Sigmoid colon (tissue), 6 donors: ENCODE measurements at regions not wholly inside any gene's neighbourhood (a gene's known extent, or its start where the extent isn't known, plus 50 kb on each side); places are given as distances from the start of the nearest gene placed in this dataset.

Experiments used
- DNase-seq: peaks from one replicate; pipeline ENCODE4 v3.0.0-alpha.2; 2019
- H3K27ac ChIP-seq, 4 donors: fragments of 200-600 bp; sonication (generic); one replicate each; pipeline ENCODE4 v1.5.1; 2016 to 2019; ENCODE audit warnings: mild to moderate bottlenecking in 1 of 4
- H3K27me3 ChIP-seq, 3 donors: fragments of 200-600 bp; sonication (generic); one replicate each; pipeline ENCODE4 v1.5.1; 2019; ENCODE audit warnings: mild to moderate bottlenecking in 1 of 3
- H3K36me3 ChIP-seq, 4 donors: fragments of 200-600 bp; sonication (generic); one replicate each; pipeline ENCODE4 v1.5.1; 2016 to 2019
- H3K4me1 ChIP-seq, 4 donors: fragments of 200-600 bp; sonication (generic); one replicate each; pipeline ENCODE4 v1.5.1; 2017 to 2019
- H3K4me3 ChIP-seq, 4 donors: fragments of 200-600 bp; sonication (generic); one replicate each; pipeline ENCODE4 v1.5.1; 2017 to 2019; ENCODE audit warnings: mild to moderate bottlenecking in 2 of 4, moderate library complexity in 1 of 4
- H3K9me3 ChIP-seq, 4 donors: fragments of 200-600 bp in 3 of 4; sonication (generic) in 3 of 4; one replicate each; pipeline versions ENCODE4 v1.5.1 to v1.6.1; 2013 to 2019
- EP300 ChIP-seq, 4 donors: sonication (generic); formaldehyde crosslinking; IDR thresholded peaks; one replicate each; pipeline ENCODE4 v1.6.1; 2017; ENCODE audit warnings: antibody characterized with exemption in 4 of 4
- POLR2A ChIP-seq, 2 donors: fragments of 450-650 bp; IDR thresholded peaks; one replicate each; pipeline ENCODE4 v1.6.1; 2016; ENCODE audit warnings: antibody characterized with exemption in 2 of 2, mild to moderate bottlenecking in 2 of 2, moderate library complexity in 2 of 2
- POLR2AphosphoS5 ChIP-seq, 4 donors: sonication (generic); formaldehyde crosslinking; IDR thresholded peaks; one replicate each; pipeline ENCODE4 v1.6.1; 2017; ENCODE audit warnings: antibody characterized with exemption in 4 of 4
- WGBS, 2 donors: extraction: QIAGEN DNeasy Blood & Tissue Kit; methylation state at CpG; one replicate each; pipeline ENCODE4 v1.1.7; 2013; 5-methylcytosine and 5-hydroxymethylcytosine counted together
- intact Hi-C: fragments of 100-400 bp; cut with DNase I; formaldehyde crosslinking; loops from one replicate; pipeline ENCODE4 v1.15.1; 2023
- TF ChIP-seq, protein P1 (sequence below), 4 experiments: fragments of 450-650 bp in 3 of 4; fragments of 200-600 bp in 1 of 4; IDR thresholded peaks; one replicate each; pipeline ENCODE4 v1.5.1; 2016 to 2019; ENCODE audit warnings: antibody characterized with exemption in 4 of 4, mild to moderate bottlenecking in 3 of 4, moderate library complexity in 2 of 4
- donor health status: healthy with polysubstance abuse.
- donor health status: healthy.

DNA sequence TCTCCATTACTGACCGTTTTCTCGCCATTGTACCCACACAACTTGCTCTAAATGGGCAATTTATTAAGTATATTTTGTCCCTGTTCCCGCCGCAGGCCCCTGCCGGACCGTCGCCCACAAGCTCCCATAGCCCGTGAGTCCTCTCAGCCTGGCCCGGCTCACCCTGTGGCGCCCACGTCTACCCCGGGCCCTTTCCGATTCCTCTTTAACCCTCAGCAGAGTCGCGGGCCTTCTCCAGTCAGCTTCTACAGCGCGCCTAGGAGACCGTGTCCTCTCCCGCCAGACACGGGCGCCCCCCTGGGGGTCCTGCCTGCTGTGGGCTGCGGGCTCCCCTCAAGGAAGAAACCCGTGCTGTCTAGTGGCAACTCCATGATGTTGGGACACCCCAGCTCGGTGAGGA, 57.8 kb upstream of the SPATA31E1 start:
- Histone ChIP-seq H3K4me1 (no peaks in the 10 kb centered on the region), H3K27me3 (no peaks in the 10 kb centered on the region), H3K9me3 (no peaks in the 10 kb centered on the region), H3K36me3 (no peaks in the 10 kb centered on the region), H3K4me3 (no peak overlapping the region), H3K27ac (no peak overlapping the region)
- intact Hi-C loops = no loop called here
- TF ChIP-seq EP300 (IDR thresholded peaks at IDR 0.05) = no peak
- TF ChIP-seq POLR2A (IDR thresholded peaks at IDR 0.05) = no peak
- TF ChIP-seq, protein P1, sequence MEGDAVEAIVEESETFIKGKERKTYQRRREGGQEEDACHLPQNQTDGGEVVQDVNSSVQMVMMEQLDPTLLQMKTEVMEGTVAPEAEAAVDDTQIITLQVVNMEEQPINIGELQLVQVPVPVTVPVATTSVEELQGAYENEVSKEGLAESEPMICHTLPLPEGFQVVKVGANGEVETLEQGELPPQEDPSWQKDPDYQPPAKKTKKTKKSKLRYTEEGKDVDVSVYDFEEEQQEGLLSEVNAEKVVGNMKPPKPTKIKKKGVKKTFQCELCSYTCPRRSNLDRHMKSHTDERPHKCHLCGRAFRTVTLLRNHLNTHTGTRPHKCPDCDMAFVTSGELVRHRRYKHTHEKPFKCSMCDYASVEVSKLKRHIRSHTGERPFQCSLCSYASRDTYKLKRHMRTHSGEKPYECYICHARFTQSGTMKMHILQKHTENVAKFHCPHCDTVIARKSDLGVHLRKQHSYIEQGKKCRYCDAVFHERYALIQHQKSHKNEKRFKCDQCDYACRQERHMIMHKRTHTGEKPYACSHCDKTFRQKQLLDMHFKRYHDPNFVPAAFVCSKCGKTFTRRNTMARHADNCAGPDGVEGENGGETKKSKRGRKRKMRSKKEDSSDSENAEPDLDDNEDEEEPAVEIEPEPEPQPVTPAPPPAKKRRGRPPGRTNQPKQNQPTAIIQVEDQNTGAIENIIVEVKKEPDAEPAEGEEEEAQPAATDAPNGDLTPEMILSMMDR (IDR thresholded peaks at IDR 0.05) = no peak
- TF ChIP-seq POLR2AphosphoS5 (IDR thresholded peaks at IDR 0.05) = no peak
- DNase-seq = no peak
- 96% methylated on average over 24 of the region's 24 CpGs for WGBS, 2 donors

GRCh38 chr9:87826331-87826730, 56.3 kb upstream of the SPATA31E1 start:
- H3K36me3 ChIP-seq = no peaks in the 10 kb centered on the region
- intact Hi-C loops = no loop called here
- no peak for TF ChIP-seq POLR2AphosphoS5 (IDR thresholded peaks at IDR 0.05)
- no peak for TF ChIP-seq POLR2A (IDR thresholded peaks at IDR 0.05)
- no peak for TF ChIP-seq EP300 (IDR thresholded peaks at IDR 0.05)
- TF ChIP-seq, protein P1 (IDR thresholded peaks at IDR 0.05) = no peak
- DNase-seq = no peak
- no peak overlapping the region for H3K4me3 ChIP-seq
- no peak overlapping the region for H3K27ac ChIP-seq
- no peaks in the 10 kb centered on the region for H3K9me3 ChIP-seq
- no peaks in the 10 kb centered on the region for H3K4me1 ChIP-seq
- H3K27me3 ChIP-seq = no peaks in the 10 kb centered on the region

GRCh38 chr9:87827341-87827740, 55.3 kb upstream of the SPATA31E1 start:
- no peak overlapping the region for H3K27ac ChIP-seq
- DNase-seq = no peak
- H3K4me3 ChIP-seq = no peak overlapping the region
- H3K4me1 ChIP-seq = no peaks in the 10 kb centered on the region
- H3K36me3 ChIP-seq = no peaks in the 10 kb centered on the region
- intact Hi-C loops = no loop called here
- no peaks in the 10 kb centered on the region for H3K27me3 ChIP-seq
- TF ChIP-seq EP300 (IDR thresholded peaks at IDR 0.05) (no peak), POLR2A (IDR thresholded peaks at IDR 0.05) (no peak), POLR2AphosphoS5 (IDR thresholded peaks at IDR 0.05) (no peak)
- TF ChIP-seq, protein P1 (IDR thresholded peaks at IDR 0.05) = no peak
- WGBS, 2 donors = 93 to 94% methylated on average over 2 of the region's 2 CpGs
- no peaks in the 10 kb centered on the region for H3K9me3 ChIP-seq

- Histone ChIP-seq H3K9me3 (no peaks in the 10 kb centered on the region), H3K36me3 (no peaks in the 10 kb centered on the region), H3K27ac (no peak overlapping the region), H3K4me1 (no peaks in the 10 kb centered on the region), H3K4me3 (no peak overlapping the region), H3K27me3 (no peaks in the 10 kb centered on the region)
- 82 to 83% methylated on average over 1 of the region's 1 CpG for WGBS, 2 donors
- no peak for DNase-seq
- intact Hi-C loops = no loop called here
- TF ChIP-seq EP300 (IDR thresholded peaks at IDR 0.05) (no peak), POLR2AphosphoS5 (IDR thresholded peaks at IDR 0.05) (no peak), POLR2A (IDR thresholded peaks at IDR 0.05) (no peak)
- TF ChIP-seq, protein P1 (IDR thresholded peaks at IDR 0.05) = no peak
Observed at GRCh38 chr9:87829756-87830155, 52.9 kb upstream of the SPATA31E1 start.

DNA sequence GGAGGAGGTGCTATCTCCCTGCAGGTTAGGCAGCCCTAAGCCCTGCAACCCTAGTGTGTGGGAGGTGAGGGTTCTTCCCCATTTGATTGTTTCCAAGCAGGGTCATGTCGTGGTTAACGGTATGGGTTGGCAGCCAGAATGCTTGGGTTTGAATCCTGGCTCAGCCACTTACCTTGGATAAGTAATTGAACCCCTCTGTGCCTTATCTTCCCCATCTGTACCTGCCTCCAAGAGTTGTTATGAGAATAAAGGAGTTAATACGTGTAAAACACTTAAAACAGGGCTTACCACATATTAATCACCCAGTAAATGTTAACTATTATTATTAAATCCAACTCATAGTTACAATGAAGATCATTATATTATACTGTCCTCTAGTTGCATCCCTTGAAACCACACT, 52.2 kb upstream of the SPATA31E1 start:
- Histone ChIP-seq H3K4me3 (no peak overlapping the region), H3K9me3 (no peaks in the 10 kb centered on the region), H3K27ac (no peak overlapping the region), H3K4me1 (no peaks in the 10 kb centered on the region), H3K36me3 (no peaks in the 10 kb centered on the region), H3K27me3 (no peaks in the 10 kb centered on the region)
- DNase-seq = no peak
- intact Hi-C loops = no loop called here
- WGBS, 2 donors = 51 to 67% methylated on average over 3 of the region's 3 CpGs
- TF ChIP-seq, protein P1 (IDR thresholded peaks at IDR 0.05) = no peak
- TF ChIP-seq POLR2A (IDR thresholded peaks at IDR 0.05) (no peak), POLR2AphosphoS5 (IDR thresholded peaks at IDR 0.05) (no peak), EP300 (IDR thresholded peaks at IDR 0.05) (no peak)
